Smooth muscle cell (in vitro differentiated cells): ENCODE measurements at regions not wholly inside any gene's neighbourhood (a gene's known extent, or its start where the extent isn't known, plus 50 kb on each side); places are given as distances from the start of the nearest gene placed in this dataset.

Experiments
- DNase-seq: peaks from one replicate; lab custom pipeline; 2025; ENCODE audit not compliant: unreplicated experiment; lab: John Stamatoyannopoulos, UW
- H2AFZ ChIP-seq: fragments of 200-600 bp; sonication (generic); 2 replicates; pipeline ENCODE4 v1.6.0; 2016; ENCODE audit warnings: antibody characterized with exemption, low read depth, mild to moderate bottlenecking
- H3F3A ChIP-seq: fragments of 200-600 bp; sonication (generic); 2 replicates; pipeline ENCODE4 v1.6.0; 2017; ENCODE audit warnings: antibody characterized with exemption, low read depth
- H3K27ac ChIP-seq: fragments of 200-600 bp; sonication (generic); 2 replicates; pipeline ENCODE4 v1.5.1; 2016; ENCODE audit warnings: low read depth, mild to moderate bottlenecking
- H3K27me3 ChIP-seq: fragments of 200-600 bp; sonication (generic); 2 replicates; pipeline ENCODE4 v1.6.1; 2016; ENCODE audit warnings: low read depth, mild to moderate bottlenecking
- H3K36me3 ChIP-seq: fragments of 200-600 bp; sonication (generic); 2 replicates; pipeline ENCODE4 v1.5.1; 2016; ENCODE audit warnings: low read depth
- H3K4me1 ChIP-seq: fragments of 200-600 bp; sonication (generic); 2 replicates; pipeline ENCODE4 v1.5.1; 2016; ENCODE audit warnings: low read depth
- H3K4me2 ChIP-seq: fragments of 200-600 bp; sonication (generic); 2 replicates; pipeline ENCODE4 v1.6.0; 2016; ENCODE audit warnings: mild to moderate bottlenecking
- H3K4me3 ChIP-seq: fragments of 200-600 bp; sonication (generic); 2 replicates; pipeline ENCODE4 v1.5.1; 2016; ENCODE audit warnings: mild to moderate bottlenecking
- H3K79me2 ChIP-seq: fragments of 200-600 bp; sonication (generic); 2 replicates; pipeline ENCODE4 v1.6.0; 2016; ENCODE audit warnings: low read depth, mild to moderate bottlenecking
- H3K9ac ChIP-seq: fragments of 200-600 bp; sonication (generic); 2 replicates; pipeline ENCODE4 v1.6.0; 2016; ENCODE audit warnings: low read depth
- H3K9me3 ChIP-seq: fragments of 200-600 bp; sonication (generic); replicated peaks from 2 replicates; pipeline ENCODE4 v1.5.1; 2016; ENCODE audit warnings: low read depth
- H4K20me1 ChIP-seq: fragments of 200-600 bp; sonication (generic); 2 replicates; pipeline ENCODE4 v1.6.0; 2016; ENCODE audit warnings: low read depth
- WGBS: methylation state at CpG from one replicate; pipeline ENCODE4 v1.1.7; 2016; ENCODE audit warnings: low lambda C conversion rate; 5-methylcytosine and 5-hydroxymethylcytosine counted together
- TF ChIP-seq, protein P1 (sequence below): fragments of 200-600 bp; sonication (generic); IDR thresholded peaks from 2 replicates; pipeline ENCODE4 v1.5.1; 2017; ENCODE audit warnings: borderline replicate concordance, mild to moderate bottlenecking, antibody characterized with exemption; ENCODE audit not compliant: insufficient read depth, poor library complexity, severe bottlenecking

DNA sequence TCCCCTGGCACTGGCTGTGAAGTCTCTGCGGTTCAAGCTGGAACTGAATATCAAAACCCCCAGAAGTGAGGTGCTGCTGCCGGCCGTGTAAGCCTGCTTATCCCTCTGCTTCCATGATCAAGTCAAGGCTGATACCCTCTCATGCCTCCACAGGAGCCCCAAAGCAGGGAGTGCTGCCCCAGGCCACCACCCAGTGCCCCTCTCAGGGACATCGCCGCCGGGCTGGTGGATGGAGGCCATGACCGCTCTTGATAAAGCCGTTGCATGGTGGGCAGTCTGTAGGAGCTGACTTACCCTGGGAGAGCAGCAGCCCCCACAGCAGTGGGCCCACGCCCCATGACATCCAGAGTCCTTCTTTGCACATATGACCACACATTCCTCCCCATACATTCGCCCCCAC is 162.0 kb upstream of the CST7 start:
- H4K20me1 ChIP-seq = no peaks in the 10 kb centered on the region
- TF ChIP-seq, protein P1, sequence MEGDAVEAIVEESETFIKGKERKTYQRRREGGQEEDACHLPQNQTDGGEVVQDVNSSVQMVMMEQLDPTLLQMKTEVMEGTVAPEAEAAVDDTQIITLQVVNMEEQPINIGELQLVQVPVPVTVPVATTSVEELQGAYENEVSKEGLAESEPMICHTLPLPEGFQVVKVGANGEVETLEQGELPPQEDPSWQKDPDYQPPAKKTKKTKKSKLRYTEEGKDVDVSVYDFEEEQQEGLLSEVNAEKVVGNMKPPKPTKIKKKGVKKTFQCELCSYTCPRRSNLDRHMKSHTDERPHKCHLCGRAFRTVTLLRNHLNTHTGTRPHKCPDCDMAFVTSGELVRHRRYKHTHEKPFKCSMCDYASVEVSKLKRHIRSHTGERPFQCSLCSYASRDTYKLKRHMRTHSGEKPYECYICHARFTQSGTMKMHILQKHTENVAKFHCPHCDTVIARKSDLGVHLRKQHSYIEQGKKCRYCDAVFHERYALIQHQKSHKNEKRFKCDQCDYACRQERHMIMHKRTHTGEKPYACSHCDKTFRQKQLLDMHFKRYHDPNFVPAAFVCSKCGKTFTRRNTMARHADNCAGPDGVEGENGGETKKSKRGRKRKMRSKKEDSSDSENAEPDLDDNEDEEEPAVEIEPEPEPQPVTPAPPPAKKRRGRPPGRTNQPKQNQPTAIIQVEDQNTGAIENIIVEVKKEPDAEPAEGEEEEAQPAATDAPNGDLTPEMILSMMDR = no peak
- H3K9ac ChIP-seq = no peak overlapping the region
- H3F3A ChIP-seq = no peaks in the 10 kb centered on the region
- WGBS = 95% methylated on average over 10 of the region's 10 CpGs
- H3K36me3 ChIP-seq = no peaks in the 10 kb centered on the region
- no peaks in the 10 kb centered on the region for H3K79me2 ChIP-seq
- H3K4me3 ChIP-seq = no peak overlapping the region
- H3K4me2 ChIP-seq = no peak overlapping the region
- no peaks in the 10 kb centered on the region for H3K27me3 ChIP-seq
- DNase-seq = no peak
- no peak overlapping the region for H3K27ac ChIP-seq
- H3K9me3 ChIP-seq = no peaks in the 10 kb centered on the region
- H2AFZ ChIP-seq = no peak overlapping the region
- no peaks in the 10 kb centered on the region for H3K4me1 ChIP-seq

DNA sequence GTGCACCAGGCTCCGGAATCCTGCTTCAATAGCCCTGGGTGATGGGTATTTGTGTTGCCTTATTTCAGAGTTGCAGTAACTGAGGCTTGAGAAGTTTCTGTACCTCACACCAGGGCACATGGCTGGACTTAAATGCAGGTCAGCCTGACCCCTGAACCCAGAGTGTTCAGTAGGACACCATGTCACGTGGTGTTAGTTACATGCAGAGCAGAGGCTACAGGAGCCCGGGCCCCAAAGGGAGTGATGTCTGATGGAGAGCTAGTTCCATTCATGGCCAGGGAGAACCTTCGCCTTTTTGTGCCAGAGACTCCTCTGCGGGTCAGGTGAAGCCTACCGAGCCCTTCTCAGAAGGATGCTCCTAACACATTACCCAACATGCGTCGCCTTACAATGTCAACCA is 161.4 kb upstream of the CST7 start:
- Histone ChIP-seq H3K4me3 (no peak overlapping the region), H3K27me3 (no peaks in the 10 kb centered on the region), H3K9ac (no peak overlapping the region), H3K27ac (no peak overlapping the region), H3K36me3 (no peaks in the 10 kb centered on the region), H3K4me1 (no peaks in the 10 kb centered on the region), H3K9me3 (no peaks in the 10 kb centered on the region), H3F3A (no peaks in the 10 kb centered on the region), H3K79me2 (no peaks in the 10 kb centered on the region), H4K20me1 (no peaks in the 10 kb centered on the region), H3K4me2 (no peak overlapping the region), H2AFZ (no peak overlapping the region)
- 90% methylated on average over 8 of the region's 8 CpGs for WGBS
- no peak for DNase-seq
- TF ChIP-seq, protein P1 = no peak

DNA sequence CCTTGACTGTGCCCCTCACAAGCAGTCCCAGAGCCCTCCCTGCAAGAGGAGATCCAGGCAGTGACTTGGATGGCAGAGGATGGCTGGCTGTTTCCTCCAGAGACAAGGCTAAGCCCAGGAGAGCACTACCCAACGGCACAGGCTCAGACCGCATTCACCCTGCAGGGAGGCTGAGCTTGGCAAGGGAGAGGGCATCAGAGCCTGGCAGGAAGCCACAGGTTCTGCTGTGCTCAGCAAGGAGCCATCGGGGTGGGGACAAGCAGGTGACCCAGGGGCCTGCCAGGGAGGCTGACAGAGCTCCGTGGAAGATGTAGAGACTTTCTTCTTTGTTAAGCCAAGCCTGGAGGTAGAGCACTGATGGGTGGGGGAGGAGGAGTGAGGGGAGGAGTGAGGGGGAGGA is 159.2 kb upstream of the CST7 start:
- Histone ChIP-seq H4K20me1 (no peaks in the 10 kb centered on the region), H3K36me3 (no peaks in the 10 kb centered on the region), H3K27me3 (no peaks in the 10 kb centered on the region), H3K9ac (no peak overlapping the region), H3K4me2 (no peak overlapping the region), H2AFZ (no peak overlapping the region), H3K27ac (no peak overlapping the region), H3K4me3 (no peak overlapping the region), H3K79me2 (no peaks in the 10 kb centered on the region), H3K4me1 (no peaks in the 10 kb centered on the region), H3F3A (no peaks in the 10 kb centered on the region), H3K9me3 (no peaks in the 10 kb centered on the region)
- 71% methylated on average over 4 of the region's 4 CpGs for WGBS
- no peak for DNase-seq
- TF ChIP-seq, protein P1 = no peak

DNA sequence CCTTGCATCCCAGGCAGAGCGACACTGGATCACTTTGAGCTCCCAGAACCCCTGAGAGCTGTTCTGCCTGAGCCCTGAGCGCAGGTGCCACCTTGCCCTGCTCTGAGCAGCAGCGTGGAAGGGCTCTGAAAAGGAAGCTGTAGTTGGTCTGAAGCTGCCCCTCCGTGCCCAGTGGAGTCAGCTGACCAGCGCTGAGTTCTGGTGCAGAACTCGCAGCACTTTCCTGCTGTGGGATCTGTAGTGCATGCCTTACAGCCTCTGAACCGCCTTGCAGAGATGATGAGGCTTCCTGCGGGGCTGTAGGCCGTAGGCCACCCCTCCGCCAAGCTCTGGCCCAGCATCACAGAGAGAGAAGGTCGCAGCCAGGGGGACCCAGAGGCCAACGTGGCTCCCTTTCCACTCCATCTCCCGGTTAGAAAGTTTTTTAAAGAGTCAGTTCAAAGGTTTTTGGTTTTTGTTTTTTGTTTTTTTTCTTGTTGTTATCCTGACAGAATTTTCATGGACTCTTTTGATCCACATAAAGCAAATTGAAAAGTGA is 158.3 kb upstream of the CST7 start:
- WGBS = 88% methylated on average over 13 of the region's 13 CpGs
- H3K36me3 ChIP-seq = no peaks in the 10 kb centered on the region
- TF ChIP-seq, protein P1 = no peak
- no peak overlapping the region for H3K9ac ChIP-seq
- H2AFZ ChIP-seq = no peak overlapping the region
- H4K20me1 ChIP-seq = no peaks in the 10 kb centered on the region
- H3K79me2 ChIP-seq = no peaks in the 10 kb centered on the region
- H3F3A ChIP-seq = no peaks in the 10 kb centered on the region
- no peak overlapping the region for H3K27ac ChIP-seq
- H3K9me3 ChIP-seq = no peaks in the 10 kb centered on the region
- H3K27me3 ChIP-seq = no peaks in the 10 kb centered on the region
- no peaks in the 10 kb centered on the region for H3K4me1 ChIP-seq
- no peak overlapping the region for H3K4me2 ChIP-seq
- no peak overlapping the region for H3K4me3 ChIP-seq
- no peak for DNase-seq
